NCI-H1694 (cell line): ENCODE measurements at regions not wholly inside any gene's neighbourhood (a gene's known extent, or its start where the extent isn't known, plus 50 kb on each side); places are given as distances from the start of the nearest gene placed in this dataset.

Source experiments
- DNase-seq: peaks from one replicate; lab custom pipeline; 2025; lab: John Stamatoyannopoulos, UW

DNA sequence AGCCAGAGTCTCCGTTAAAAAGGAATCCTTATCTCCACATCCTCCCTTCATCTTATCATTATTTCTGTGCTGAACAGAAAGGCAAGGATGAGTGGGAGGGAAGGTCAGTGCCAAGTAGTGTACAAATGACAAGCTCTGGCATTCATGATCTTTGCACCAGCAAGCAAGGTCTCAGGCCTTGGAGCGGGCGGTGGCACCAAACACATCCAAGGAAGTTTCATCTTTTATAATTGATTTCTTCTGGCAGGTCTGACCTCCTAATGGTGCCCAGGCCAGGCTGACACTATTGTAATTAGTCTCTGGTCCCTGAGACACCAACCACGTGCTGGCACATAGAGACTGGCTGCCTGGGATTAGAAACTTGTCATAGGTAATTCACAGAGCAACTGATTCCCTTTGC lies 336.6 kb downstream of the EN1 start:
- DNase-seq: no peak

DNA sequence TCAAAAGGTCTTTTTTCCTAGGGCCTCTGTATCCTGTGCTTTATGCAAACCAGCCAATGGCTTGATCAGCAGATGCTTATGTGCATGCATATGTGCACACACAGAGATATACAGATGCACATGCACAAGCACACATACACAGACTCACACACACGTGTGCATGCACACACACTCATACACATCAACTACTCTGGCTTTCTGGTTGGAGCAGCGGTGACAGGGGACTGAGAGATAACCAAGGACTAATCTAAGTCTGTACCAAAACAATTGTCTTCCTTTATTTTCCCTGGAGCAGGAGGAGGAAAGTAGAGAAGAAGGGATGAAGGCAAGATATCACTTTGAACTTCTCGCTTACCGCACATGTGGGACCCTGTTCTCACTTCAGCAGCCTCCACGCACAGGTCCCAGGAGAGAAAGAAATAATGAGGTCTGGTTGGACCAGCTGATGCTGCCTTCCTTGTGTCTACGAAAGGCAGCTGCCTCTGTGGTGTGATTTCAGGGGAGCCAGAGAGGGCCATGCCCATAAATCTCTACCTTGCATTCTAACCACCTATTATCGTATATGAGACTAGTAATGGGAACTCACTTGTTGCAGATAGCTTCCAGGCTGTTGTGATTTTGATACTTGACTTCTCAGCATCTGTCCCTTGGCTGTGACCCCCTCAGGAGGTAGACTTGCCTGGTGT lies 338.0 kb downstream of the EN1 start:
- no peak for DNase-seq

DNA sequence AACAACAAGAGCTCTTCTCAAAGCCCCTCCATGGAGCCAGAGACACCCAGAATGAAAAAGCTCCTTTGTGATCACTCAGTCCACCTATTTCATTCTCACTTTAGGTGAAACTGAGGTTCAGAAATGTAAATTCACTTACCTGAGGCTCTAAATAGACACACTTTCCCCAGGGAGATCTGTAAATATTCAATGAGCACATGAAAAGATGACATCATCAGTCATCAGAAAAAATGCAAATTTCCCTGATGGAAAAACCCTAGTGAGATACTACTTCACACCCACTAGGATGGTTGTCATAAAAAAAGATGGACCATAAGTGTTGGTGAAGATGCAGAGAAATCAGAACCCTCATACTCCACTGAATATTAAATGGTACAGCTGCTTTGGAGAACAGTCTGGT lies 339.2 kb downstream of the EN1 start:
- DNase-seq: no peak

DNA sequence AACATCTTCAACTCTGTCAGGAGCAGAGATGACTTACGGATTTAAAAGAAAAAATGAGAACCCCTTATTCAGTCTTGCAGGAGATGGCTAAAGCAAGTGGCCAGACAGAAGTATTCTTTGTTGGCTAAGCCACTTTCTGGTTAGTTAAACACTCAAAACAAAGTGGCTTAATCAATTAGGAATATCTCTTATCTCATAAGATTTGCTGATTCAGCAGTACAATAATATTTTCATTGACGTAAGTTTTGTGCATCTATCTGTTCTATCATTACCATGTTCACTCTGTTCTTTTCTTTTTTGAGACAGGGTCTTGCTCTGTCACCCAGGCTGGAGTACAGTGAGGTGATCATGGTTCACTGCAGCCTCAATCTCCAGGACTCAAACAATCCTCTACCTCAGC lies 342.0 kb downstream of the EN1 start:
- DNase-seq: no peak

DNA sequence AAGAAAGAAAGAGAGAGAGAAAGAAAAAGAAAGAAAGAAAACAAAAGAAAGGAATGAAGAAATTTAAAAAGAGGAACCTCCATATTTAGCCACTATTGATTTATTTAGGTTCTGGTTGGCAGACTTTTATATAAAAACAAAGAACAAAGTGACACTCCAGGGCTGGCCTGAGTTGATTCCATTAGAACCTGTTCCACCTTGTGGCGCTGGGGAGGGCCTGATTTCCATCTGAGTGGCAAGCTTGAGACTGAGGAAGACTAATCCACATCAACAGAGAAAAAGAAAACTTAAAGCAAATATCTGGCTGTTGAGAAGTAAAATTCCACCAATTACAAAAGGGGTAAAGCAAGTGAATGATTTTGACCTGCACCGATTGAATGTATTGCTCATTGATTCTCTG lies 345.3 kb downstream of the EN1 start:
- no peak for DNase-seq

DNA sequence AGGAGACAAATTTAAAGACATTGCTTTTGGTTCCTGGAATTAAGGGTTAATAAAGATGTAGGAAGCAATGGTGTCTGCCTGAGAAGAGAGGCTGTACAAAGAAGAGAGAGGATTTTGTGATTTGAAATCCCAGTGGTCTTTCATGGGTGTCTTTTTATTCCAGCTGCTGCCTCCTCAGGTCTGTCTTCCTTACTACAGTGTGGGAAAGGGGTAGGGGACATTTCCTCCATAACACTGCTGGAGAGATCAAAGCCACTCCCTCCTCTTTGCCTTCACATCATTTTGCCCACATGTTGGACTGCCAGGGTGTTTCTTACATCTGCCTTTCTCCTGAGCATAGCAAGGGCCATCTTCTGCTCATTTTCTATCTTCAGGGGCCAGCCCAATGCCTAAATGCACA lies 348.5 kb downstream of the EN1 start:
- DNase-seq: no peak

DNA sequence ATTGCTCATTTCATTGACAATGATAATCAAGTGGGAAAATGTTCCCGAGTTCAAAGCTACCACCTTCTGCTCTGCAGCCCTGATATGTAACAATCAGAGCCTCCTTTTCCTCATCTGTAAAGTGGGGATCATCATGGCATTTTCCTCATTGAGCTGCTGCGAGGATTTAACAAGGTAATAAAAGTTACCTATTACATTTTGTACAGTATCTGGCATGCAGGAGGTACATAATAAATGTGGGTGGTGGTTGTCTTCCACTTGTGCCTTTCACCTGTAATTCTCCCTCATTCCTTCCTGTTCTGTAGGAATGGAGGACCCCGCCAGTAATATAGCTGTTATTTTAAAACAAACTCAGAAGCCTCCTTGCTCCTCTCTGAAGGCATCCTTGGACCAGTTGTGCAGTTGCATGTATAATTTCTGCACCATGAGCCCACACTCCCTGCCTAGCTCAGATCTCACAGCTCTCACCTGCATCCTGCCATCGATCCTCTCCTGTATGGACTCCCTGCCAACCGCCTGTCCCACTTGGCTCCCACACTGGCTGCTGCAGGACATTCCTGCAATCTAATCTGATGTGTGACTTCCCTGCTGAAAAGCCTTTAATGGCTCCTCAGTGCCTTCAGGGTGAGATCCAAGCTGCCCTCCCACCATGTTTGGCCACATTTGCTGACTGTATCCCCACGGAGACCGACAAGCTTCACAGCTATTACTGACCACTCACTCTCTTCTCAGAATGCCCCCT lies 350.4 kb downstream of the EN1 start:
- no peak for DNase-seq

DNA sequence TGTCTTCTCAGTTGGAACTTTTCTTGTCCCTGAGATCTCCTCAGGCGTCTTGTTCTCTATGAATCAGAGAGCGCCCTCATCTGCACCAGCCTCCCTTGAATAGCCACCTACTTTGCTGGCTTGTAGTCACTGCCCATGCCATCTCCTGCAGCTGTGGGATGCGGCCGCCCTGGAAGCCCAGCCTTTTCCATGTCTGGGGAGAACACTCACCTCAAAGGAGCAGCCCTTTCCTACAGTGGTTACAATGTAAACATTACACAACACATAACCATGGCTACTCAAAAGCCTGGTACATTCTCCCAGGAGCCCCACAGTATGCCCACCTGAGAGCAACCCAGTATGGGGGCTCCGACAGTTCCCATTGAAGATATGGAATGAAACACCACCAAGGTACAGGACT lies 351.0 kb downstream of the EN1 start:
- DNase-seq: no peak

DNA sequence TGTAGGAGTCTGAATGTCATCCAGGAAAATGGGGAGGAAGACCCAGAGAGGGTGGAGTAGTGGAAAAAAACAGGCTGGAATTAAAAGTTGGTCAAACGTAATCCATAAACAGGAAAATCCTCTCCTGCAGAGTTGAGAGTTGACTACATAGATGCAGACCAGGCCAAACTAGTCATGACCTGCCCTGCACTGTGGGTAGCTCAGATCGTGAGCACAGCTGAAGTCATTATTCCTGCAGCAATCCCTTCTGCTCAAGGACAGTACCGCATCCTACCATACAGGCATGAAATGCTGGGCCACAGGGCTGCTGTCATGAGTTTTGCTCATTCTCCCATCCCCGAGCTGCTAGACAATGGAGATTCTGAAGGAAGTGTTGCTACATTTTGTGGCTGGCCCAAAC lies 352.2 kb downstream of the EN1 start:
- no peak for DNase-seq

DNA sequence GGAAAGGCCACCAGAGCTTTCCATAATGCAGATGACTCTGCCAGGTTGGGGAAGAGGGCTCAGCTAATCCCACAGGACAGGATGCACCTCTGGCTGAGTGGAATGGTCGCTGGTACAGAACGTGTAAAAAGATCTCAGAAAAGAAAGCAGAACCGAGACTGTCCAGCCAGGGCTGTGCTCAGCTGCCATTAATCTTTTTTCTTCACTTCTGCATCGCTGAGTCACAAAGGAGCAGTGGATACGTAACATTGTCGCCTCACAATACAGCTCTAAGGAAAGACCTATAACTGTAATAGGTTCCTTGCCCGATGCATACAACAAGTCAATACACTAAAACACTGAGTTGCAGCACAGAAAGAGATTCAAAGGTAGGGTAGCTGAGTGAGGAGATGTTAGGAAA lies 354.2 kb downstream of the EN1 start:
- no peak for DNase-seq

DNA sequence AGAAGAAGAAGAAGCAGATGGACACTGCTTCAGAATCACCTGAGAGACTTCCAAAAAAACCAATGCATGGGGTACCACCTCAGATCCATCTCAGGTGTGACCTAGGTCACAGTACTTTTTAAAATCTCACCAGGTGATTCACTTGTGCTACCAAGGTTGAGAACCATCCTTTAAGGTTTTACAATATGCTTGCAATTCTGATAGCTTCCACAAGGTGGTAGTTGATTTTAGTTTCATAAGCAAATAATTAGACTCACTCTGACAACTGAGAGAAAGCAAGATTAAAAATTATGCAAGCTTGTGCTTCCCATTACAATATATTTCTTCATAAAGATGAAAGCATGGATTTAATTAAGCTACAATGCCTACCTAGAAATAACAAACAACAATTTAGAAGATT lies 355.1 kb downstream of the EN1 start:
- peak; percentile 20 for DNase-seq

DNA sequence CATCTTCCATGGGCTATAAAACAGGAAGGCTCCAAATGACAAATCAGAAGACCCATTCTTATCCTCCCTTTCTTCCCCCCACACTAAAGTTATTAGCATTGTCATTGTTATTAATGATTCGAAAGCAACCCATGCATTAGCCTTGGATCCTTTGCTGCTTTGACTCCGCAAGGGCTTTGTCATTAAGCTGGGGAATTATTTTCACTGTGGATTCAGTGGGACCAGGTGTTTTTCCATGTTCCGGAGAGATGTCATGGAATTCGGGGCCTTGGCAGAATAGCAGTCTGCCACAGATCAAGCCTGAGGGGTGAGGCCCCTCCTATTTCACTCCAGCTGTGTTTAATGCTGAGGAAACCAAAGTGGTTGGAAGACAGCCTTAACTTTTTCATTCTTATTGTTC lies 357.1 kb downstream of the EN1 start:
- no peak for DNase-seq

DNA sequence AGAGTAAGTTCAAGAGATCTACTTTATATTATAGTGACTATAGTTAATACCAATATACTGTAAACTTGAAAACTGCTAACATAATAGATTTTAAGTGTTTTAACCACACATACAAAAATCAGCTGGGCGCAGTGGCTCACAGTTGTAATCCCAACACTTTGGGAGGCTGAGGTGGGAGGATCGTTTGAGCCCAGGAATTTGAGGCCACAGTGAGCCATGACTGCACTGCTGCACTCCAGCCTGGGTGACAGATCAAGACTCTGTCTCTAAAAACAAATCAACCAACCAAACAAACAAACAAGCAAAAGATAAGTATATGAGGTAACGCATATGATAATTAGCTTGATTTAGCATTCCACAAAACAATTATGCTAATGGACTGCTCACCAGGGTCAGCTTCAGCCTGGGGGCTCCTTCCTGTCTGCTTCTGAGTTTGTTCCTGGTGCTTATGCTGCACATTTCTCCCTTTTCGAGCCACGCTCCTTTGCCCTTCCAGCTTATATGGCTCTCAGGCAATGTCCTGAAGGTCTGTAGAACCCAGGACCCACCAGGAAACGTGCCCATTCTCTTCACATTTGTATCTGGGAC lies 357.6 kb downstream of the EN1 start:
- no peak for DNase-seq

DNA sequence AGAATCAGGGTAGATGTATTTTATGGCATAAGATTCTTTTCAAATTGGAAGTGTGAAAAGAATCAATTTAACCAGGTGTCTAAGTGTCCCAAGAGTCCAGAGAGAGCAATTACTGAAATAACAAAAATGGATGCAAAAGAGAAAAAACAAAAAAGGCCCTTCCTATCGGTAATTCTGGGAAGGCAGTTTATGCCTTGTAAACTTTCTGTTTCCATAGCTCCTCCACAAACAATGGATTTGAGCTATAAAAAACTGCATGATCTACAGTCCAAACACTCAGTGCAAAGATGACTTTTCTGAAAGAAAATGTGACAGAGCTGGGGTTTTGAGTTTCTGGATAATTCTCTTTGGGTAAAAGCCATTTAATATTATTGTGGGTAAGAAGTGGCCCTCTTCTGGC lies 366.1 kb downstream of the EN1 start:
- no peak for DNase-seq

DNA sequence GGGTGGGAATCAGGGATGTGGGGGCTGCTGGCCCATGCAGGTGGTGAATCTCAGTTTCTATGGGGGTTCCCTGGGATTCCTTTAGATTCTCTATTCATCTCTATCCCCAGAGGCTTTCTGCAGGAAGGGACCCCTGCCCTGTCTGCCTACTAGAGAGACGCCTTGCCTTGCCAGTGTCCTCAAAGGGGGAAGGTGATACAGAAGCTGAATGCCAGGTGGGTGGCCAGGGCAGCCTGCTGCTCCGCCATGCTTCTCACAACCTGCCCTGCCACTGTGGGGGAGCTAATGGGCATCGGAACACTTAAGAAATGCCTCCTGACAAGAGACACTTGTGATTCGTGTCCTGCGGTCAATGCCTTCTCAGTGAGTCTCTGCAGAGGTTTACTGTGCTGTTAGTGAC lies 368.4 kb downstream of the EN1 start:
- DNase-seq: no peak

DNA sequence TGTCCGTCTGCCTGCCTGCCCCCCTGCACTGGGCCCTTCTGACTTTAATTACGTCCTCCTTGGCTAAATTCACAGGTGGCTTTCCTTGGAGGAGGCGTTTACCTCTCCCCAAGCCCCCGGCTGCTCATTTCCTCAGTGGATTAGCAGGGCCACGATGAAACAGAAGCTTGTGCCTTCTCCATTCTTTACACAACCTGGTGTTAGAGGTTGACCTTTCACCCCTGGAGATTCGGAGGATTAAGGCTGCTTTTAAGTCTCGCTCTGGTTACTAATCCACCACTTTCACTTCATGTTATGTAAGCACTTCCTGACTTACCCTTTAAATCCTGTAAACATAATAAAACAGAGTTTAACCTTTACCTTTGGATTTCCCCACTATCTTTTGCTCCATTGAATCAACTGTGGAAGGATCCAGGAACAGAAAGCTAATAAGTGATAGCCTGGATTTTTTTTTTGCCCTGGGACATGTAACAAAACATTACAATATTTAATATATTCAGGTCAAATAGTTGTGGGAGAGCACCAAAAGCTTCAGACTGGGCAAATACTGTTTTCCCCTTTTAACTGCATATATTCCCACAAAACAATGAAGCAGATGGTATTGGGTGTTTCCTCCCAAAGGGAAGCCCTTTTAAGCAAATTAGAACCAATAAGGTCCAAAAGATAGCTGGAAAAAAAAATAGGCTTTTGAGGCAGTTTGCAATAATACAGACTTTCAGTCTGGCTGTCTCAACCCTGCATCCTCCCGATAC lies 370.2 kb downstream of the EN1 start:
- no peak for DNase-seq

DNA sequence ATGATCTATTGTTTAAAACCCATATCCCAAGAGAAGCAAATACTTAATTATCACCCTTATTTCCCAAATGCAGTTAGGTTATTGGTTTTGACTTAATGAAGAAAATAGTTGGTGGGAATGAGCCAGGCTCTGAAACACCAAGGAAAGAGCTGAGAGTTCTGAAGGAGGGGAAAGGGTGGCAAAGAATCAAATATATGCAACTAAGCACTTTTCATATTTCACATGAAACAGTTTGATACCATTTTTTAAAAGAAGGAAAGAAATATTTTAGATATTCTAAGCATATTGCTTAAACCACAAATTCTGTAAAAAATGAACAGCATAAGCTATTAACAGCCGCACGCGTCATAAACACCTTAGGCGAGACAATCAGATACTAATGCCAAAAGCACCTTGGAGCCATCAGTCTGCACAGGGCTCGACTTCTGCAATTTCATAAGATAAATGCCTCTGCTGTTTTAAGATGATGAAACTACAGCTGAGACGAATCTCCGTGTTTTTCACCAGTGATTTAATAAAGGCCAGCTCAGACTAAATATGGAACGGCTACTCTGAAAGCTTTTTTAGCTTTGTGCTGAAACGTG lies 371.7 kb downstream of the EN1 start:
- no peak for DNase-seq

DNA sequence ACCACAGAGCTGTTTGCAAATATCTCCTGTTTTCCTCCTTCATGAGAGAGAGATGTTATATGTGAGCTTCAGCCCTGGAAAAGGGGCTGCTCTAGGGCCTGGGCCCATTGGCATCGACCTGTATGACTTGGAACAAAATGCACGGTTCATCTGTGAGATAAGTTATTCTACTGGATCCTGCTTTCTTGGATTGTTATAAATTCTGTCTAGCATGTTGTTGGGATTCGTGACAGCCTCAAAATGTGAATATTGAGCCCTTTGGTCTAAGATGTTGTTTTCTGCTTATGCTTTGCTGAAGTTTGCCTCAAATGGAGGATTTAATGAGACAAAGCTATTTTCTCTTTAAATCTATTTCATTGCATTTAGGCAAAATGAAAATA lies 372.9 kb downstream of the EN1 start:
- DNase-seq: no peak

DNA sequence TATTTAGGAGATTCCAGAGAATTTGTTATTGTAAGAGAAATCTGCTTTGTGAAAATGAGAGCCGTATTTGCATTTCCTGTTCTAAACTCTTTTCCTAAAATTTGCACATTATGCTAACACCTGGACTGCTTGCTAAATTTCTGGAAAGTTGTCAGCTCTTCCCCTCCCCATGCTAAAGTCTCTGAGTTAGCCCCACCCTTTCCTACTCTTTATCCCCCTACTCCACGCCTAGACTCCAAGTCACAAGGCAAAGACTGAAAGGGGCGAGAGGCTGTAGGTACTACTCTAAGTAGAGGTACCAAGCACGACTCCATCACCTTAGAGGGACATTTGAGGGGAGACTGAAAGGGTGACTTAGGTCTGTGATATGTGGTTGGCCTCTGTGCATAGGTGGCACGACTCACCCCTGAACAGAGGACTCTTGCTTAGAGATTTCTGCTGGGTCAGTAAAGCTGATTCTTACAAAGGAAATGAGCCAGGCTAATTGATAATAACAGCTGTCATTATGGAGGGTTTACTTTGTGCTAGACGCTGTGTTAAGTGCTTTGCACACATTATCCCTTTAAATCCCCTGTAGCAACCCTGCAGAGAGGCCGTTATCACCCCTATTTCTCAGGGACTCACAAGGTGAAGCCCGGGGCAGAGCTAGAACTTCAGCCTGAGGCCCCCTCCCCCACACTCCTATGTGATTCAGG lies 373.5 kb downstream of the EN1 start:
- DNase-seq: no peak

DNA sequence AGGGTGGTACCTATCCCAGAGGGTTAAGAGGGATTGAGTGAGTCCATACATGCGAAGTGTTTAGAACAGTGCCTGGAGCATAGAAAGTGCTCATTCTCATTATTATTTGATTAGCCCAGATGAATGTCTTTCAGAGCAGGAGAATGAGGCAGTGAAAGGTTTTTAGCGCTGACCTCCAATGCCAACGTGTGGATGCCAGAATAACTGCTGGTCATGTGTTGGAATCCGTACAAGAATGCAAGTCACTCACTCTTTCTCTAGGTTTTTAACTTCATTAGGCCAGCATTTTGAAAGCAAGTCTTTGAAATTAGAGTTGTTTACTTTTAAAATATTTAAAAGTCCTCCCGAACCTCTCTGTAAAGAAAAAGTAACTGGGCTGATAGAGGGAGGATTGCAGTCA lies 374.2 kb downstream of the EN1 start:
- no peak for DNase-seq

DNA sequence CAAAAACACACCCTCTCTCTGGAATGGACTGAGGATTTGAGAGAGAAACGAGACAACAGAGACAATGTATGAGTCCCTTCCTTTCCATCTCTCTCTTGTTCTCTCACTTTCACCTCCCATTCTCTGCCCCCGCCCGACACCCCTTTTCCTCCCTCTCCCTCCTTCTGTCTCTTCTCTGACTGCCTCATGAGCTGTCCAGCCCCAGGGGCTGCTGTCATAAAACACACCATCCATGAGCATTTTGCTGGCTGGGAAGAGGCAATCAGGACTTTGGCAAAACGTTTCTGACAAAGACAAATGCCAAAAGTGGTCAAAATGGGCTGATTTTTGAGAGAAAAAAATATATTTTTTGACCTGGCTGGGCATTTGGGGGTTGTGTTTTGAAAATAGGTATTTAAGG lies 377.2 kb downstream of the EN1 start:
- no peak for DNase-seq

DNA sequence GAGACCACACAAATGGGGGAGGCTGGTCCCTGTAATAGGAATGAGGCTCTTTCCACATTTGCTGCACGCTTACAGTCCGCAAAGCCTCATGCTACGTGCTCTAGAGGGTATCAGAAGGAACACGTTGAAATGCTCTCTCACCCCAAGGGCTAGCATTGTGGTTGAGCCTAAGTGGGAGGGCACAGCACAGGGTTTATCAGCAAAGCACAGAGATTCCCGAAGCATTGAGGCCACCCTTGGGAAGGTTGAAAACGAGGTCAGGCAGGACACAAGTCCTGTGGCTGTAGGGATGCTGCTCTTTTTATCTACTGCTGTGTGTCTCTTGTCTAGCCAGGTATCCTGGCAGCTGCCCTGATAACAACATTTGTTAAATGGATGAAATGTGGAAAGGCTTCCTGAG lies 378.3 kb downstream of the EN1 start:
- no peak for DNase-seq
